ENCODE measurements at regions not wholly inside any gene's neighbourhood (a gene's known extent, or its start where the extent isn't known, plus 50 kb on each side); places are given as distances from the start of the nearest gene placed in this dataset.

GRCh38 chr4:125776146-125776545 is 461.4 kb downstream of the FAT4 start:
- TF ChIP-seq CTCF (conservative IDR thresholded peaks at IDR 0.05; ENCODE audit: control insufficient read depth, insufficient read depth, low read depth, low read length), result no peak
- no peak overlapping the region for H3K4me3 ChIP-seq (ENCODE audit: control insufficient read depth, low read depth, low read length)
- DNase-seq (ENCODE audit: low read depth), result no peak

- H3K4me3 ChIP-seq (ENCODE audit: control insufficient read depth, low read depth, low read length), result no peak overlapping the region
- DNase-seq (ENCODE audit: low read depth), result peak; percentile 28
- no peak for TF ChIP-seq CTCF (conservative IDR thresholded peaks at IDR 0.05; ENCODE audit: control insufficient read depth, insufficient read depth, low read depth, low read length)
Measured at GRCh38 chr4:125780164-125780563, 465.4 kb downstream of the FAT4 start.

DNA sequence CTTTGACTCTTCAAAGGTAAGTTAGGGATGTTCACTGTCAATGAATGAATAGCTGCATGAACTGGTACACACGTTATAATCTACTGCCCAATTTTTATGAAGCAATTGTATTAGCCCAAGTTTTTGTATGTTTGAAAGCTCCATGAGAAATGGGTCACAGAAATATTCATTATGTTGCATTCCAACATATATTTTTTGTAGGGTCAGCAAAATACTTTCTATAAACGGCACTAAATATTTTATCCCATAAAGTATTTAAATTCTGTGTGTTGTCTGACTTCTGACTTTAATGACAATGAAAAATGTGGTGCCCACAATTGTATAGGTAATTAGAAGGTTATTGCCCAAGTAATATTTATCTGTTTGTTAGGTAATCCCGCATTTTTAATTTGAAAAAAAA is 466.0 kb downstream of the FAT4 start:
- no peak for DNase-seq (ENCODE audit: low read depth)
- H3K4me3 ChIP-seq (ENCODE audit: control insufficient read depth, low read depth, low read length), result no peak overlapping the region
- TF ChIP-seq CTCF (conservative IDR thresholded peaks at IDR 0.05; ENCODE audit: control insufficient read depth, insufficient read depth, low read depth, low read length), result no peak

DNA sequence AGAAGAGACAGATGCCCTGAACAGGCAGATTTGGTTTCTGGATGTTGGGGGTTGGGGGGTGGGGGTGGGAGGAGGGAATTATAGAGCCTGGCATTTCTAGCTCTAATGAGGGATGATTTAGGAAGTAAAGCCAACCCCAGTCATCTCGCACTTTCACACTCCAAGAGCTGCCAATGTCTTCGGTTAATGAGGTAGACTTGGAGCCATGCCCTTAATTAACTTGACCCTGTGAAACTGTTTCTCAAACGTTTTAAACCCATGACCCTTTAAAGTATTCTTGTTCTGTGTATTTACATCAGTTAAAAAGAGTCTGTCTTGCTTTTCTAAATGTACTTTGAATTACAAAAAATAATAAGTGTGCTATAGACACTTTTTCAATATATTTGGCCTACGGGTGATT is 466.9 kb downstream of the FAT4 start:
- TF ChIP-seq CTCF (conservative IDR thresholded peaks at IDR 0.05; ENCODE audit: control insufficient read depth, insufficient read depth, low read depth, low read length), result no peak
- no peak overlapping the region for H3K4me3 ChIP-seq (ENCODE audit: control insufficient read depth, low read depth, low read length)
- DNase-seq (ENCODE audit: low read depth), result no peak

DNA sequence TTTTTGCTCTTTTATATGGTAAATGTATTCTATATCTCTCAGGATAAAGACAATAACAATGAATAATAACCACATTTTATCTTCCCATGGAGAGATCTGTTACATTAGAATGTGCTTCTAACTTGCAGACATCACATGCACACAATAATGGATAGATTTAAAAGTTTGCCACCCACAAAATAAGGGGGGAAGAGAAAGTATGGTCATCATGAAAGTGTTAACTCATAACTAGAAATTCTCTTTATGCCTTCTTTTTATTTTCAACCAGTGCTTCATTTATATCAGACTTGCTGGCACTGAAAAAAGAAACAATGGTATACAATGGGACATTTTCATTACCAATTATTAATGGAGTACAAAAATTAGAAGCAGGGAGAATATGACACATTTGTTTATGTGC is 470.0 kb downstream of the FAT4 start:
- H3K4me3 ChIP-seq (ENCODE audit: control insufficient read depth, low read depth, low read length), result no peak overlapping the region
- no peak for TF ChIP-seq CTCF (conservative IDR thresholded peaks at IDR 0.05; ENCODE audit: control insufficient read depth, insufficient read depth, low read depth, low read length)
- no peak for DNase-seq (ENCODE audit: low read depth)

DNA sequence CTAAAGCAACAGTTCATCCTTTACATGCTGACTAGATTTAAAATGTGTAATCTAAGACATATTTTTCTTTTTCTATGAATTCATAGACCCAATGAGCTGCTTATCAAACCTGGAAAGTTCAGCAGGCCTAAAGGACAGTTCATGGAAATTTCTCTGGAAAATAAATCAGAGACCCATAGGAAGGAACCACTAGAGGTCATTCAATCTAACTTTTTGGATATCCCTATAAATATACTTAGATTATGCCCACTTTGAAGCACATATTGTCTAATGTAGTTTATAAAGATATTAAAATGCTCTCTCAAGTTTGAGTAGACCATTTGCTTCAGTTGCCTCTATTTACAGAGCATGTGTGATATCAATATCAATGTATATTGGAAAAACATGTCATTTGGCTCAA is 473.0 kb downstream of the FAT4 start:
- DNase-seq (ENCODE audit: low read depth), result no peak
- H3K4me3 ChIP-seq (ENCODE audit: control insufficient read depth, low read depth, low read length), result no peak overlapping the region
- no peak for TF ChIP-seq CTCF (conservative IDR thresholded peaks at IDR 0.05; ENCODE audit: control insufficient read depth, insufficient read depth, low read depth, low read length)

DNA sequence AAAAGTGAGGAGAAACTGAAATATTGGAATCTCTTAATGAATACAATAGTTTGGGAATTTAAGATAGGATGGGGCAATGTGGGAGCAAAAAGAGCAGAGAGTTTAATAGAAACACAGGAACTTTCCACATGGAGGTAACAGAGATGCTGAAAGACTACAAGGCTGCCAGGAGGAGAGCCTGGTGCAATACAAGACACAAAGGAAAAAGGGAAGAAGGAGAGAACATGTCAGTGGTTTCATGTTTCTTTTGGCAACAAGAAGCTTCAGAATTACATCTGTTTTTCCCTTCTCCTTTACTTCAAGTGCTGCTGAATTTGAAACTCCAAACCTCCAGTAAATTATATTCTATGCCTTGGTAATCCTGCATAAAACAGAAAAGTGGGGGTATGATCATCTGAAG is 474.3 kb downstream of the FAT4 start:
- no peak for TF ChIP-seq CTCF (conservative IDR thresholded peaks at IDR 0.05; ENCODE audit: control insufficient read depth, insufficient read depth, low read depth, low read length)
- DNase-seq (ENCODE audit: low read depth), result peak; percentile 10
- H3K4me3 ChIP-seq (ENCODE audit: control insufficient read depth, low read depth, low read length), result no peak overlapping the region
